Inflammatory macrophage (primary cell): ENCODE measurements at regions not wholly inside any gene's neighbourhood (a gene's known extent, or its start where the extent isn't known, plus 50 kb on each side); places are given as distances from the start of the nearest gene placed in this dataset.

Source experiments
- DNase-seq, 2 donors: peaks; one replicate each; pipeline ENCODE4 v3.0.0-alpha.2; 2020 to 2022

- peak; percentile 10 to 11 for DNase-seq
These were observed 62.0 kb upstream of the STARD4 start for GRCh38 chr5:111574311-111574710.

GRCh38 chr5:111572561-111572960, 60.2 kb upstream of the STARD4 start:
- DNase-seq = no peak

GRCh38 chr5:111563031-111563822, 50.9 kb upstream of the STARD4 start:
- DNase-seq = no peak

- DNase-seq = no peak
These were observed 50.2 kb upstream of the STARD4 start for GRCh38 chr5:111562561-111562960.
